ENCODE measurements at regions not wholly inside any gene's neighbourhood (a gene's known extent, or its start where the extent isn't known, plus 50 kb on each side); places are given as distances from the start of the nearest gene placed in this dataset.

- DNase-seq (no peak), ATAC-seq (no peak)
- TF ChIP-seq POLR2A (IDR thresholded peaks at IDR 0.05): no peak
- TF ChIP-seq CTCF (IDR thresholded peaks at IDR 0.05): no peak
- H3K4me3 ChIP-seq: no peak overlapping the region
- intact Hi-C loops (cut with DNase I): no loop called here
- H3K27ac ChIP-seq: no peak overlapping the region
- WGBS, 4 donors: 91 to 93% (median 93%) methylated on average over 3 of the region's 3 CpGs
- no peaks in the 10 kb centered on the region for H3K4me1 ChIP-seq
- H3K9me3 ChIP-seq: no peaks in the 10 kb centered on the region
- no peaks in the 10 kb centered on the region for H3K27me3 ChIP-seq
- H3K36me3 ChIP-seq: no peaks in the 10 kb centered on the region
These were observed 225.8 kb downstream of the ZPLD1 start for GRCh38 chr3:102660653-102661052.

GRCh38 chr3:102661707-102662497, 227.1 kb downstream of the ZPLD1 start:
- Histone ChIP-seq H3K36me3 (no peaks in the 10 kb centered on the region), H3K27ac (no peak overlapping the region), H3K27me3 (no peaks in the 10 kb centered on the region), H3K9me3 (no peaks in the 10 kb centered on the region), H3K4me3 (no peak overlapping the region), H3K4me1 (no peaks in the 10 kb centered on the region)
- intact Hi-C loops (cut with DNase I): no loop called here
- DNase-seq (no peak), ATAC-seq (no peak)
- 84 to 87% (median 85%) methylated on average over 5 of the region's 5 CpGs for WGBS, 4 donors
- TF ChIP-seq CTCF (IDR thresholded peaks at IDR 0.05) (no peak), POLR2A (IDR thresholded peaks at IDR 0.05) (no peak)

- no peak for TF ChIP-seq POLR2A (IDR thresholded peaks at IDR 0.05)
- TF ChIP-seq CTCF (IDR thresholded peaks at IDR 0.05): no peak
These were observed 227.6 kb downstream of the ZPLD1 start for GRCh38 chr3:102662498-102662772.

GRCh38 chr3:102664126-102664525, 229.3 kb downstream of the ZPLD1 start:
- no peaks in the 10 kb centered on the region for H3K9me3 ChIP-seq
- H3K27ac ChIP-seq: no peak overlapping the region
- DNase-seq: no peak
- no peaks in the 10 kb centered on the region for H3K36me3 ChIP-seq
- ATAC-seq: no peak
- no peak for TF ChIP-seq CTCF (IDR thresholded peaks at IDR 0.05)
- TF ChIP-seq POLR2A (IDR thresholded peaks at IDR 0.05): no peak
- no peak overlapping the region for H3K4me3 ChIP-seq
- WGBS, 4 donors: 90 to 95% (median 93%) methylated on average over 6 of the region's 6 CpGs
- H3K27me3 ChIP-seq: no peaks in the 10 kb centered on the region
- intact Hi-C loops (cut with DNase I): no loop called here
- no peaks in the 10 kb centered on the region for H3K4me1 ChIP-seq

More at GRCh38 chr3:102662498-102662772, 227.6 kb downstream of the ZPLD1 start:
- Histone ChIP-seq H3K4me1 (no peaks in the 10 kb centered on the region), H3K9me3 (no peaks in the 10 kb centered on the region), H3K27ac (no peak overlapping the region), H3K27me3 (no peaks in the 10 kb centered on the region), H3K4me3 (no peak overlapping the region), H3K36me3 (no peaks in the 10 kb centered on the region)
- ATAC-seq (no peak), DNase-seq (no peak)
- intact Hi-C loops (cut with DNase I): no loop called here
